Superior temporal gyrus (tissue), 1 donor: ENCODE measurements at regions not wholly inside any gene's neighbourhood (a gene's known extent, or its start where the extent isn't known, plus 50 kb on each side); places are given as distances from the start of the nearest gene placed in this dataset.
"Not testable (repeated sequence)": the region's sequence is repeated elsewhere in the genome, so short reads cannot be mapped to it uniquely, and the experiment has no call there.

Source experiments
- DNase-seq: peaks from one replicate; pipeline ENCODE4 v3.0.0-alpha.2; 2016; ENCODE audit errors: extremely low spot score

- no peak for DNase-seq
Observed at GRCh38 chr6:53446151-53446550, 97.4 kb upstream of the ELOVL5 start.

GRCh38 chr6:53441761-53442160, 93.0 kb upstream of the ELOVL5 start:
- no peak for DNase-seq

GRCh38 chr6:53441035-53441493, 92.3 kb upstream of the ELOVL5 start:
- DNase-seq: peak; percentile 32

GRCh38 chr6:53440336-53440945, 91.7 kb upstream of the ELOVL5 start:
- peak; percentile 70 for DNase-seq

- peak; percentile 95 for DNase-seq
Observed at GRCh38 chr6:53439556-53439955, 90.8 kb upstream of the ELOVL5 start.

- peak; percentile 91 for DNase-seq
Observed at GRCh38 chr6:53437557-53438202, 88.9 kb upstream of the ELOVL5 start.

- no peak for DNase-seq
Observed at GRCh38 chr6:53436526-53437303, 88.0 kb upstream of the ELOVL5 start.

- no peak for DNase-seq
Observed at GRCh38 chr6:53433951-53434285, 85.2 kb upstream of the ELOVL5 start.

- DNase-seq: no peak
Observed at GRCh38 chr6:53433261-53433950, 84.7 kb upstream of the ELOVL5 start.

- DNase-seq: no peak
Observed at GRCh38 chr6:53432318-53433161, 83.8 kb upstream of the ELOVL5 start.

GRCh38 chr6:53431704-53432103, 83.0 kb upstream of the ELOVL5 start:
- DNase-seq: no peak

GRCh38 chr6:53429401-53429800, 80.7 kb upstream of the ELOVL5 start:
- no peak for DNase-seq

GRCh38 chr6:53428886-53429285, 80.1 kb upstream of the ELOVL5 start:
- no peak for DNase-seq

- DNase-seq: no peak
Observed at GRCh38 chr6:53426667-53427270, 78.0 kb upstream of the ELOVL5 start.

- no peak for DNase-seq
Observed at GRCh38 chr6:53426117-53426516, 77.4 kb upstream of the ELOVL5 start.

- no peak for DNase-seq
Observed at GRCh38 chr6:53424976-53425718, 76.4 kb upstream of the ELOVL5 start.

GRCh38 chr6:53424300-53424699, 75.5 kb upstream of the ELOVL5 start:
- no peak for DNase-seq

- DNase-seq: not testable (repeated sequence)
Observed at GRCh38 chr6:53423560-53423959, 74.8 kb upstream of the ELOVL5 start.

- DNase-seq: no peak
Observed at GRCh38 chr6:53419026-53419425, 70.3 kb upstream of the ELOVL5 start.

GRCh38 chr6:53418288-53418687, 69.5 kb upstream of the ELOVL5 start:
- DNase-seq: no peak
